HG02973 (cell line): ENCODE measurements at regions not wholly inside any gene's neighbourhood (a gene's known extent, or its start where the extent isn't known, plus 50 kb on each side); places are given as distances from the start of the nearest gene placed in this dataset.
"Not testable (repeated sequence)": the region's sequence is repeated elsewhere in the genome, so short reads cannot be mapped to it uniquely, and the experiment has no call there.

Experiments
- ATAC-seq: cut with Tn5 transposase; IDR thresholded peaks from one replicate; pipeline ENCODE4 v1.9.1; 2021; ENCODE audit warnings: moderate library complexity; ENCODE audit not compliant: unreplicated experiment

DNA sequence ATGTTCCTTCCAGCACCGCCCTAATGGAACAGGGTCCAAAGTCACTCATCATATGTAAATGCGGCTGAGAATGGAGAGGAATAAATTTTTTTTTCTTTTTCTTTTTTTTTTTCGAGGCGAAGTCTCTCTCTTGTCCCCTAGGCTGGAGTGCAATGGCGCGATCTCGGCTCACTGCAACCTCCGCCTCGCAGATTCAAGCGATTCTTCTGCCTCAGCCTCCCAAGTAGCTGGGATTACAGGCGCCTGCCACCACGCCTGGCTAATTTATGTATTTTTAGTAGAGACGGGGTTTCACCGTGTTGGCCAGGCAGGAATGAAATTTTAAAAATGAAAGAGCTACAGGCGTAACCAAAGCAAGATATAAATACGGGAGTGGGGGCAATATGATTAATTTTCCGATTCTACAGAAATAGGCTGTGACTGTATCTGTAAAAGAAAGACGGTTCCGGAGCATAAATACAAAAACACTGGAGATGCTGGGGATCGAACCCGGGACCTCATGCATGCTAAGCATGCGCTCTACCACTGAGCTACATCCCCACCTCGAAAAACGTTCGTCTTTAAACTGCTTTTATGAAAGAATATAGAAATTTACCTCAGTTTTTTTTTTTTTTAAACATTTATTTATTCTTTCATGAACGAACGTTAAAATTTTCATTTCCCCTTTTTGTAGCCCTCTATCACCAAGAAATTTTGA lies 132.2 kb downstream of the GPX5 start:
- ATAC-seq = no peak

DNA sequence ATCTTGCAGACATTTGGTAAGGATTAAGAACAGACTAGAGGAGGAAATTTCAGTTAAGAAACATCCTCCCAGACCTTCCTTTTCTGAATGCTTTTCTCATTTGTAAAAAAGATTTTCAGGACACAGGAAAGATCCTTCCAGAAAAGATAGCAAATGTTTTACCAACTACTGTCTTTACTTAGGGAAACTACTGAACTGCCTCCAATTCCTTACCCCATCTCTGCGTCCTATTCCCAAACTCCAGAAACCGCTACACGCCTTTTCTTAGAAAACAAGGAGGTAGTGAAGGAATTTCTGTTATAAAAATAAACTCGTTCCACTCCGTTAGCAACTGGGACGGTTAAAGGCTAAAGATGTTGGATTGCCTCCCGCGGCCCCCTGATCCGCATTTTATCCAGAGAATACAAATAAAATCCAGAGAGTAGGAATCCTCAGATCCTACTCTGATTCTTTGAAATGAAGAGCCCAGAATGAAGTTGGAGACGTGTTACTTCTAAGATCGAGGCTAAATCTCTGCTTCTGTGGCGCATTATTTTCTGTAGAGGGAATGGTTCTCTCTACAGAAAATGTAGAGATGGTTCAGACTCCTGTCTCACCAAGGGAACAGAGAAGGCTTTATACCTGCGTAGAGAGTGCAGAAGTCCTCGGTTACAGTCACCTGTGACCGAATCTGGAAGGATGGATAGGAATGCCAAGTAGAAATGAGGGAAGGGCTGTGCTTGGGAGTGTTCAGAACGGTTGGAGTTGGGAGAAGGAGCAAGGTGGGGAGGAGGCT lies 133.0 kb downstream of the GPX5 start:
- no peak for ATAC-seq

DNA sequence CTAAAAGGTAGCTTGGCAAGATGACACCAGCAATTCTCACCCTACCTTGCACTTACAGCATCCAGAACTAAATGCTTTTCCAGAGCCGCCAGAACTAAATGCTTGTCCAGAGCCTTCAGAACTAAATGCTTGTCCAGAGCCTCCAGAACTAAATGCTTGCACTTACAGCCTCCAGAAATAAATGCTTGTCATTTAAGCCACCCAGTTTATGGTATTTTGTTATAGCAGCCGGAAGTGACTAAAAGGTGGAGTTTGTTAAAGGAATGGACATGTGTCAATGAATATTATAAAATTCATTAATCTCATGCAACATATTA lies 133.5 kb downstream of the GPX5 start:
- no peak for ATAC-seq

DNA sequence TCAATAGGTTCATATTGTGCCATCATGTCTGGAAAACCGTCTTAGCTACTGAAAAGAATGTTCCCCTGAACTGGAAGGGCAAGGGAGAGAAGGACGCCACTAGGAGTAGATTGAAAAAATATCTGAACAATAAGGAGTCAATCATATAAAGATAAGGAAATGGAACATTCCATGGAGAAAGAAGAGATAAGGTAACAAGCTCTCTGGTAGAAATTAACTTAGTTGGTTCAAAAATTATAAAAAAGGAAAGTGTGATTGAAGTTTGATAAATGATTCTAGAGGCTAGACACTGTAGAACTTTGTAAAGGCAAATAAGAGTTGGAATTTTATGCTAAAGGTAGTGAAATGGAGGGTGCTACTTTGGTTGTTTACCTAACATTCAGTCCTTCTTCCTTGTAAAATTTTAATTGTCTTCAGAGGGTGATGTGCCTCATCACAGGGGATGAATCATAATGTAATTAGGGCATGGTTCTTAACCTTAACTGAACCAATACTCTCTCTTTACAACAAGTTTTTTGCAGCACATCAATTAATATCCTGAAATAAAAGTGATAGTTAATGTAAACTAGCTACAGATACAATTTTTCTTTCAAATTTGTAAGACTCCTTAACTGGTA lies 135.5 kb downstream of the GPX5 start:
- no peak for ATAC-seq

DNA sequence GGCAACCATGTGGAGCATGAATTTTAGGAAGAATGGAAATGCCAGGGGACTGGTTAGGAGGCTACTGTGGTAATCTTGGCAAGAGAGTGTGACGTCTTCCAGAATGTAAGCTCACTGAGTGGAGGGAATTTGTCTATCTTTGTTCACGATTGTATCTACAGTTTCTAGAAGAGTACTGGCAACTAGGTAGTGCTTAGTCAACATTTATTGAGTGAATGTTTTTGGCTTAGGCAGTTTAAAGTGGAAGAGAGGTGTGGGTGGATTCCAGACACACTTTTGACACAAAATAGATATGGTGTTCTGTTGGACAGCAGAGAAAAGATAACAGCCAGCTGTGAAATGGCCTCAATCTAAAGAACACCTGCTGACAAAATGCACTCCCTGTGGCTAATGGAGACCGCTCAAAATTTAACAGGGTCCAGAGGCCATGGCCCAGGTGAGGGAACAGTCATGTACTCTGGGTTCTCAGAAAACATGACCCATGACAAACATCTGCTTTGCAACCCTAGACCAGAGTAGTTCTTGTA lies 139.3 kb downstream of the GPX5 start:
- ATAC-seq = no peak

DNA sequence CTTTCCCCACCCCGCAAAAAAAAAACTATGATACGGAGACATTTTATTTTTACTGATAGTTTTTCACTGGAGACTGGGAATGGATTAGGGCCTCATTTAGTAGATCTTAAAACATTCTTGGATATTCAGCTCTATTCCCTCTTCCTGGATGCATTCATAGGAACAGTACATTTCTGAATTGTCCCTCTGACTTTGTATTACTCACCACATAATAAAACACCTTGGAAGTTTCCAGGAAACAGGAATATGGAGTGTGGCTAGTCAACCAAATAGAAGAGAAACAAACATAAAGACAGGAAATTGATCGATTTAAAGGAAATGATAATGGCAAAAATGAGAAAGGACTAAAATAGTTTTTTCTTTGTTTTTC lies 147.7 kb downstream of the GPX5 start:
- no peak for ATAC-seq

DNA sequence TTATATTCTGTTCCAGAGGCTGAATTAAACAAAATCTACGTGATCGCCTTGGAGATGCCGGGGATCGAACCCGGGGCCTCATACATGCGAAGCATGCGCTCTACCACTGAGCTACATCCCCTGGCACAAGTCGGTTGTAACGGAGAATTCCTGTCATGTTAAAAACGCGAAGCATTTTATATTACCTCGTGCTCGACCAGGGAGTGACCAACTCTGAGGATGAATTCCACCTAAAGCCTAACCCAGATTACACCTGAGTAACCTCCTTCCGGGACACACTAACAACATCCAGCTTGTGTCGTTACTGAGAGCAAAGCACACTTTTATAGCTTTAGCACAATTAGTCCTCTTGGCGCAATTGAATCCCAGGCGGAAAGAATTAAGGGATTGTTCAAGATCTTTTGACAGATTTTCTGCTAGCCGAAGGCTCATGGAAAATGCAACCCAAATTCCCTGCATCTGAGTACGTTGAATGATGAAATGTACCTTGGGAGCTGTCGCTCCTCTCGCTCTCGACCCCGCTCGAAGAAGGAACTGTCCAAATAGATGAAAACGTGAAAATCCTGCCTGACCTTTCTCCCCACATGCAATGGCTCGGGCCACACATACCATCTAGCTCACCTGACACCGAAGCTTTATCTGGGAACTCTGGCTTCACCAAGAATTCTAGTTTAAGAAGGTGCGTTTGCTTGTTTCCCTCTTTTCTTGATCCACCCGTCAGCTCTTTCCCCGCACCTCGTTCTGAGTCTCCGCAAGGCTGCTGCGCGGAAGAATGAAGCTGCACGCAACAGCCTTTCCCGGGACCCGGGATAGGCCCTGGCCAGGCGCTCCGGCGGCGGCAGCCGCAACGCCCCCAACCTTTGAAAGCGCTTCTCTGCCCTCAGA lies 148.3 kb downstream of the GPX5 start:
- no peak for ATAC-seq

DNA sequence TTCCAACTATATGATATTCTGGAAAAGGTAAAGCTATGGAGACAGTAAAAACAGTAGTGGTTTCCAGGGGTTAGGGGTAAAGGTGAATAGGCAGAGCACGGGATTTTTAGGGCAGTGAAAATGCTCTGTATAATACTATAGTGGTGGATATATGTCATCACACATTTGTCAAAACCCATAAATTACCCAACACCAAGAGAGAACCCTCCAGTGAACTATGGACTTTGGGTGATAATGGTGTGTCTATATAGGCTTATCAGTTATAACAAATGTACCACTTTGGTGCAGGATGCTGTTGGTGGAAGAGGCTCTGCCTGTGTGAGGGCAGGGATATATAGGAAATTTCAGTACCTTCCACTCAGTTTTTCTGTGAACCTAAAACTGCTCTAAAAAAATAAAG lies 149.9 kb downstream of the GPX5 start:
- no peak for ATAC-seq

DNA sequence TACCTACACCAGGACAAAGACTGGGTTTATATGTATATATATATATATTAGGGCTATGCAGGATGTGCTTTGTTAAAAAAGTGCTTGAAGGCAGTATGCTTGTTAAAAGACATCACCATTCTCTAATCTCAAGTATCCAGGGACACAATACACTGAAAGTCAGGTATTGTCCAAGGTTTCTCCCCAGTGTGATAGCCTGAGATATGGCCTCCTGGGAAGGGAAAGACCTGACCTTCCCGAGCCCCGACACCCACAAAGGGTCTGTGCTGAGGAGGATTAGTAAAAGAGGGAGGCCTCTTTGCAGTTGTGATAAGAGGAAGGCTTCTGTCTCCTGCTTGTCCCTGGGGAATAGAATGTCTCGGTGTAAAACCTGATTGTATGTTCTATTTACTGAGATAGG lies 156.9 kb downstream of the GPX5 start:
- no peak for ATAC-seq

DNA sequence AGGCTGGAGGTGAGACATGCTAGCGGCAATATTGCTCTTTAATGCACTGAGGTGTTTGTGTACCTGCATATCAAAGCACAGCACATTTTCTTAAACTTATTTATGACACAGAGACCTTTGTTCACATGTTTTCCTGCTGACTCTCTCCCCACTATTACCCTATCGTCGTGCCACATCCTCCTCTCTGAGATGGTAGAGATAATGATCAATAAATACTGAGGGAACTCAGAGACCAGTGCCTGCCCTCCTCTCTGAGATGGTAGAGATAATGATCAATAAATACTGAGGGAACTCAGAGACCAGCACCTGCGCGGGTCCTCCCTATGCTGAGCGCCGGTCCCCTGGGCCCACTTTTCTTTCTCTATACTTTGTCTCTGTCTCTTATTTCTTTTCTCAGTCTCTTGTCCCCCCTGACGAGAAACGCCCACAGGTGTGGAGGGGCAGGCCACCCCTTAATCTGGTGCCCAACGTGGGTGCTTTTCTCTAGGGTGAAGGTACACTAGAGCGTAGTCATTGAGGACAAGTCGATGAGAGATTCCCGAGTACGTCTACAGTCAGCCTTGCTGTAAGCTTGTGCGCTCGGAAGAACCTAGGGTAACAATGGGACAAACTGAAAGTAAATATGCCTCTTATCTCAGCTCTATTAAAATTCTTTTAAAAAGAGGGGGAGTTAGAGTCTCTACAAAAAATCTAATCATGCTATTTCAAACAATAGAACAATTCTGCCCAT lies 157.4 kb downstream of the GPX5 start:
- not testable (repeated sequence) for ATAC-seq

DNA sequence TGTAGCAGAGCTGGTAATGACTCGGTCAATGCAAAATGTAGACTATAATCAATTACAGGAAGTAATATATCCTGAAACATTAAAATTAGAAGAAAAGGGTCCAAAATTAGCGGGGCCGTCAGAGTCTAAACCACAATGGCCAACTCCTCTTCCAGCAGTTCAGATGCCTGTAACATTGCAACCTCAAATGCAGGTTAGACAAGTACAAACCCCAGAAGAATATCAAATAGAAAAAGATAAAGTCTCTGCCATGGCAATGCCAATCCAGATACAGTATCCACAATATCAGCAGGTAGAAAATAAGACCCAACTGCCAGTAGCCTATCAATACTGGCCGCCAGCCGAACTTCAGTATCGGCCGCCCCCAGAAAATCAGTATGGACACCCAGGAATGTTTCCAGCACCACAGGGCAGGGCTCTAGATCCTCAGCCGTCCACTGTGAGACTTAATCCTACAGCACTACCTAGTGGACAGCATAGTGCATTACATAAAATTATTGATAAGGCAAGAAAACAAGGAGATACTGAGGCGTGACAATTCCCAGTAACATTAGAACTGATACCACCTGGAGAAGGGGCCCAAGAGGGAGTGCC lies 158.4 kb downstream of the GPX5 start:
- ATAC-seq = no peak

DNA sequence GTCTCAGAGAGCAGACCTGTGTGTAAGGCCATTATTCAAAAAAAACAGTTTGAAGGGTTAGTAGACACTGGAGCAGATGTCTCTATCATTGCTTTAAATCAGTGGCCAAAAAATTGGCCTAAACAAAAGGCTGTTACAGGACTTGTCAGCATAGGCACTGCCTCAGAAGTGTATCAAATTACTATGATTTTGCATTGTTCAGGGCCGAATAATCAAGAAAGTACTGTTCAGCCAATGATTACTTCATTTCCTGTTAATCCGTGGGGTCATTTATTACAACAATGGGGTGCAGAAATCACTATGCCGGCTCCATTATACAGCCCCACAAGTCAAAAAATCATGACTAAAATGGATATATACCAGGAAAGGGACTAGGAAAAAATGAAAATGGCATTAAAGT lies 160.3 kb downstream of the GPX5 start:
- not testable (repeated sequence) for ATAC-seq

DNA sequence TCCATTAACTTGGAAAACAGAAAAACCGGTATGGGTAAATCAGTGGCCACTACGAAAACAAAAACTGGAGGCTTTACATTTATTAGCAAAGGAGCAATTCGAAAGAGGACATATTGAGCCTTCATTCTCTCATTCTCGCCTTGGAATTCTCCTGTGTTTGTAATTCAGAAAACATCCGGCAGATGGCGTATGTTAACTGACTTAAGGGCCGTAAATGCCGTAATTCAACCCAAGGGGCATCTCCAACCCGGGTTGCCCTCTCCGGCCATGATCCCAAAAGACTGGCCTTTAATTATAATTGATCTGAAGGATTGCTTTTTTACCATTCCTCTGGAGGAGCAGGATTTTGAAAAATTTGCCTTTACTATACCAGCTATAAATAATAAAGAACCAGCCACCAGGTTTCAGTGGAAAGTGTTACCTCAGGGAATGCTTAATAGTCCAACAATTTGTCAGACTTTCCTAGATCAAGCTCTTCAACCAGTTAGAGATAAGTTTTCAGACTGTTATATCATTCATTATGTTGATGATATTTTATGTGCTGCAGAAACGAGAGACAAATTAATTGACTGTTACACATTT lies 160.9 kb downstream of the GPX5 start:
- not testable (repeated sequence) for ATAC-seq

DNA sequence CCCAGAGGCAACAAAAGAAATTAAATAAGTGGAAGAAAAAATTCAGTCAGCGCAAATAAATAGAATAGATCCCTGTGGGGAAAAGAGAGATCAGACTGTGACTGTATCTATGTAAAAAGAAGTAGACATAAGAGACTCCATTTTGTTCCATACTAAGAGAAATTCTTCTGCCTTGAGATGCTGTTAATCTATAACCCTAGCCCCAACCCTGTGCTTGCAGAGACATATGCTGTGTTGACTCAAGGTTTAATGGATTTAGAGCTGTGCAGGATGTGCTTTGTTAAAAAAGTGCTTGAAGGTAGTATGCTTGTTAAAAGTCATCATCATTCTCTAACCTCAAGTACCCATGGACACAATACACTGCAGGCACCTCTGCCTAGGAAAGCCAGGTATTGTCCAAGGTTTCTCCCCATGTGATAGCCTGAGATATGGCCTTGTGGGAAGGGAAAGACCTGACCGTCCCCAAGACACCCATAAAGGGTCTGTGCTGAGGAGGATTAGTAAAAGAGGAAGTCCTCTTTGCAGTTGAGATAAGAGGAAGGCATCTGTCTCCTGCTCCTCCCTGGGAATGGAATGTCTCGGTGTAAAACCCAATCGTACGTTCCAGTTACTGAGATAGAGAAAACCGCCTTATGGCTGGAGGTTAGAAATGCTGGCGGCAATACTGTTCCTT lies 161.8 kb downstream of the GPX5 start:
- ATAC-seq = not testable (repeated sequence)

DNA sequence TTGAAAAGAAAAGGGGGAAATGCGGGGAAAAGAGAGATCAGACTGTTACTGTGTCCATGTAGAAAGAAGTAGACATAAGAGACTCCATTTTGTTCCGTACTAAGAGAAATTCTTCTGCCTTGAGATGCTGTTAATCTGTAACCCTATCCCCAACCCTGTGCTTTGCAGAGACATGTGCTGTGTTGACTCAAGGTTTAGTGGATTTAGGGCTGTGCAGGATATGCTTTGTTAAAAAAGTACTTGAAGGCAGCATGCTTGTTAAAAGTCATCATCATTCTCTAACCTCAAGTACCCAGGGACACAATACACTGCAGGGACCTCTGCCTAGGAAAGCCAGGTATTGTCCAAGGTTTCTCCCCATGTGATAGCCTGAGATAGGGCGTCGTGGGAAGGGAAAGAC lies 166.3 kb downstream of the GPX5 start:
- ATAC-seq = not testable (repeated sequence)

DNA sequence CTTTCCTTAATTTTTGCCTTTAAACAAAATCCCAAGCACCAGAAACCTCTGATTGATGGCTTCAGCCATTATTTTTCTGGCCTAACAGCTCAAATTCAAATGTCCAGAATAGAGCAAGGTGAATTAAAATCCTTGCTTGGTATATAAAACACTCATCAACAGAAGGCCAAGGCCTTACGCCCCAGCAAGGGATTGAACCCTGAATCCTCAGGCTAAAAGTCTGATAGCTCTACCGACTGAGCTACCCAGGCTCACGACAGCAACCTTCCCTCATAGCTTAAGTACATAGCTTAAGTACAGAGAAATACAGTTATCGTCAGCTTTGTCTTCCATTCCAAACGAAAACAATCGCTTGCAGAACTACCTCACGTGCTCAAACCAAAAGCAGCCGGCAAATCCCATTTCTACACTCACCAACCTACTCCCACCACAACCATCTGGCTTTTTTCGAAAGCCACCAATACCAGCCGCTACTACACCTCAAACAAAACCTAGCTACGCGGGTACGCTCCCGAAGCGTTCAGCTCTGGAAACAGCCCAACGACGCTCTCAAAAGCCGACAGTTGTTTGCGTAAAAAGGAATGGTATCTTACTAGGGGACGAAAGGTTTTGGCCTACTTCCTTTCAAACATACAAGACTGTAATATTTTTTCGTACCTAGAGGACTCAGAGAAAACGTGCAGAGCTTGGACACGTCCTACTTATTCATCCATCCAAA lies 167.5 kb downstream of the GPX5 start:
- ATAC-seq = no peak

DNA sequence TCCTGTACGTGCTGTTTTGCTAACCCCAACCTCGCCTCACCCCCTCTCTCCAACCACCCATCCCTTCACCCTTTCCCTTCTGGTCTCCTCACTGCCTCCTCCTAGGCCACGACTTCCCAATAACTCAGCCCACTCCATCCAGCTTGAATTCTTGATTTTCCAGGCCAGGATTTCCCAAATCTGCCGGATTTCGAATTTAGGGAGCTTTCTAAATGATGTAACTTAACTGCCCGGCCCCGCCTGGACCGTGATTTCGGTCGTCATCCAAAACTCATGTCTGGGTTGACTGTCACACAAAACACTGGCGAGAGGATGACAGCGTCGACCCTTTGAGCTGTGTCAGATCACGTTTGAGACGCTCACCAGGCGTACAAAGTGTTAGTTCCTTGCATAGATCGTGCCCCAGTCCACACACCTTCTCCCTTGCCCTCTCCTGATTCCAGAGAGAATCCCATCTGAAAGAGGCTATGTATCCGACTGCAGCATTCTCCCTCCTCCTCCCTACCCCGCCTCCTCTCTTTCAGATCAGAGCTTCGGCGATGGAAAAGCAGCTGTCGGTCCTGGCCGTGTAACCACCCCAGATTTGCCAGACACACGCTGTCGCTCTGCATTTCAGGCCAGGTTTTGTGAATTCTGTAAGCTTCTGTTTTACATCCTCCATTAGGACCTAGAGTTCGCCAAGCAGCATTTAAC lies 168.2 kb downstream of the GPX5 start:
- ATAC-seq = no peak

DNA sequence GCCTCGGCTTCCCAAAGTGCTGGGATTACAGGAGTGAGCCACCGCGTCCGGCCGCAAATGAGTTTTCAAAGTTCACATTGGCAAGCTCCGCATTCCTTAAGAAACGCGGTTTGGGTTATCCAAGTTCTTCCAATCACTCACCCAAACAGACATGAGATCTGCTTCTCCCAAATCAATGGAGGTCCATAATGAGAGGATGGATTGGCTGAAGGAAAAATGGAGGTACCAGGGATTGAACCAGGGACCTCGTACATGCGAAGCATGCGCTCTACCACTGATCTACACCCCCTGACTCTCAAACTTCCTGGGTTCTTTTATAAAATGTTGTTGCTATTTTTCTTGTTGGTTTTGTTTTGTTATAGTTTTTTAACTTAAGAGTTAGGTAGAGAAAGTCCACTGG lies 170.0 kb downstream of the GPX5 start:
- no peak for ATAC-seq
